HG02642 (cell line): ENCODE measurements at regions not wholly inside any gene's neighbourhood (a gene's known extent, or its start where the extent isn't known, plus 50 kb on each side); places are given as distances from the start of the nearest gene placed in this dataset.

Experiments
- ATAC-seq: cut with Tn5 transposase; IDR thresholded peaks from one replicate; pipeline ENCODE4 v1.9.1; 2021; ENCODE audit warnings: mild to moderate bottlenecking; ENCODE audit not compliant: unreplicated experiment, poor library complexity

DNA sequence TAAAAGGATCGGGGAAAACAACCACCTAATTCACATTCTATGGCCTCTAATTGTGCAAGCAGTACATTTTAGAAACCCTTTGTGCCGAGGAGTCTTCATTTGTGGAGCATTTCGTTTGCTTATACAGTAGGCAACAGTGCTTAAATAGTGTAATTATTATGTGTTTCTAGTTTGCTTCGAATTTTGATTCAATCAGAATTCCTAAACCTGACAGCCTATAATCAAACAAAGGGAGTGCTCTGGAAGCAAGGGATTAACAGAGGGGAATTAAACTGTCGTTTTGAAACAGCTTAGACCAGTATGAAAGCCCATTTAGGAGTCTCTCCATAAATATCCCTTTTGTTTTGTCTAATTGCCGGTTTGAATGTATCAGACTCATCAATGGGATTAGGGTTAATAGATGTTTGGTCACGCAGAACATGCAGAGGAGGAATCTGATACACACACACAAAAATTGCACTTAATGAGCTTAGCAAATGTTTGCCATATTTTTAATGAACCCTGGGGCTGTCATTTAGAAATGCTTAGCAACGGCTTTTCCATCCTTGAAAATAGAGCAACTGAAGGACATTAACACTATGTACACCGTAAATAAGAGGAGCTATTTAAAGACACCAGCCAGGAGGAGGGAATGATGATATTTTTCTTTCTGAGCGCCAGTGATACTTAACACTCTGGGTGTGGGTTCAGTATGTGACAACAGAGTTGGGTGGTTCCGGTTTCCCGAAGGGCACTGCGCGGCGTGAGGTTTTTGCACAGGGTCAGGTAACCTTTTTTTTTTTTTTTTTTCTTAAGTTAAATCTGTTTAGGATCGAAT lies 404.7 kb downstream of the TLE4 start:
- no peak for ATAC-seq

DNA sequence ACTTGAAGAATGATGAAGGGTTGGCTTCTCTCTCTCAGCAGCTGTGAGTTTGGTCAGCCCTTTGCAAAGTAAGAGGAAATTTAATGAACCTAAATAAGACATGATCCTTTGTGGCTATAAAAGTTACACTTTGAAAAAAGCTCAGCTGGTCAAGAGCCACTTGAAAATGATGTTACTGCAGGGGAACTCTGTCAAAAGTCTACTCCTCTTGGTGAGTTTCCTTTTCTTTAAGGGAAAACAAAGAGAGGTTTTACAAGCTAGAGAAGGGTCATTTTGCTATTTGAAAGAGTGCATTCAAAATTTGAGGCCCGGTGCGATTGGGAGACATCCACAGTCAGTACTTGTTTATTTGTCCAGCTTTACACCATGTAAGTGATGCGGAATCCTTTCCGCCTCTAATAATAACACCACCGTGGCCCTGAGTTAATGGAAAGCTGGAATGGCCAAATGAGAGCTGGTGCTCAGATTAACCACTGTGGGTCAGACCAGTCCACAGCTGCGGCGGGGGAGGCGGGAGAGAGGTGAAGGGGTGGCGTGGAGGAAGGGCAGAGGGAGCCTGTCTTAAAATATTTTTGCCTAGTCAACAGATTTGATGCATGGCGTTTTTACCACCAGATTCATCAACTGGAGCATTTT lies 404.0 kb downstream of the TLE4 start:
- ATAC-seq, result no peak

DNA sequence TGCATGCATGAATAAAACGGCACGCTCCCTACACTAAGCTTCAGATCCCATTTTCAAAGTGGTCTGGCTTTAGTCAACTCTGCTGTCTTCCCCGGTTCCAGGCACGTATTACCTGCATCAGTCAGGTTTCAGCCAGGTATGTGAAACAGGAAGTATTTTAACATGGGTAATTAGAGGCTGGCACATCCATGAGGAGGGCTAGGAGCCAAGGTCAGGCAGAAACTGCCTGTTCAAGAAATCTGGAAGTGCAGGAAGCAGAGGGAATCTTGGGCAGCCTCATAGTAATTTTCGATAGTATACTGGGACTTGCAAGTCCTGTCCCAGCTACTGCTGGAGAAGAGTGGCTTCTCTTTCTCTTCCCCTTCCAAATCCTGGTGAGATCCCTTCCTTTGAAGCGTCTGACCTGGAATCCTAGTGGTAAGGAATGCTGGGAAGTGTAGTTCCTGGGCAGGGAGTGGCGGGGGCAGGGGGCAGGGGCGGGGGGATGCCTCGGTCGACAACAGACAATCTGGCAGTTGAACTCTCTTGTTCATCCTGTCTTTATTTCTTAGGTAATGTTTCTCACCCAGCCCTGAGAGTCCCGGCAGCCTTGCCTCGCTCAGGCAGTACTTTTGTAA lies 403.1 kb downstream of the TLE4 start:
- no peak for ATAC-seq

- ATAC-seq, result no peak
Observed at GRCh38 chr9:79973627-79974026, 401.9 kb downstream of the TLE4 start.

- no peak for ATAC-seq
Observed at GRCh38 chr9:79970146-79970425, 398.3 kb downstream of the TLE4 start.

GRCh38 chr9:79969393-79970145 lies 397.8 kb downstream of the TLE4 start:
- ATAC-seq, result no peak

- no peak for ATAC-seq
Observed at GRCh38 chr9:79968533-79968932, 396.8 kb downstream of the TLE4 start.

DNA sequence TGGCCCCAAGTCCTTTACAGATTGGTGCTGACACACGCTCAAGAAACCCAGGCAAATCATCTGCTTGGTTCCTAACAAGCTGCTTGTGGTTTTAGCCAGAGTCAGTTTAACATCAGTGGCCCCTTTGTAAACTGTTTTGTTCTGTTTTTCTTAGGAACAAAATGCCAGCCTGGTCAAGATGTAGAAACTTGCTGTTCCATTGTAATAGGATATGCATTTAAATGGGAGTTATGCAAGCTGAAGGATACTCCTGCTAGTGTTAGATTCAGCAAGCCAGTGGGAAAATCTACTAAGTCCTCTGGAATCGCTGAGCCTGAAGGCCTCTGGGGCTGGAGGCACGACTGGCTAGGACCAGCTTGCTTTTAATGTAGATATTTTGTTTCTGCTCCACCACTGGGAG lies 391.1 kb downstream of the TLE4 start:
- ATAC-seq, result no peak

DNA sequence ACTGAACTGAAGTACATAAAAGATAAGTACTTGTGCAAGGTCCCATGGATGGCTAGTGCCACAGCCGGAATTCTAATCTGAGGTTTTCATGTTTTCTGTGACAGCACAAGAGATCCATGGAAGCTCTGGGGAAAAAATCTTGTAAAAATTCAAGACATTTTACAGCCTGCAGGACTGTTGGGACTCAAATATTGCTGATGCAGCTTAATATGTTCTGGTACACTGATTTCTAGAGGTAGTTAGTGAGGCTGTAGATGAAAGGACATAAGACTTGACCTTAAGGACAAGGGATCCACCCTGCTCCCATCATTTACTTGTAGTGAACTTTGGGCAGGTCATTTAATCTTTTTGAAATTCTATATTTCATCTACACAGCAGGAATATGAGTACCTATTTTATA lies 390.4 kb downstream of the TLE4 start:
- no peak for ATAC-seq

- ATAC-seq, result no peak
Observed at GRCh38 chr9:79955300-79955699, 383.5 kb downstream of the TLE4 start.

- ATAC-seq, result no peak
Observed at GRCh38 chr9:79953908-79954307, 382.1 kb downstream of the TLE4 start.

DNA sequence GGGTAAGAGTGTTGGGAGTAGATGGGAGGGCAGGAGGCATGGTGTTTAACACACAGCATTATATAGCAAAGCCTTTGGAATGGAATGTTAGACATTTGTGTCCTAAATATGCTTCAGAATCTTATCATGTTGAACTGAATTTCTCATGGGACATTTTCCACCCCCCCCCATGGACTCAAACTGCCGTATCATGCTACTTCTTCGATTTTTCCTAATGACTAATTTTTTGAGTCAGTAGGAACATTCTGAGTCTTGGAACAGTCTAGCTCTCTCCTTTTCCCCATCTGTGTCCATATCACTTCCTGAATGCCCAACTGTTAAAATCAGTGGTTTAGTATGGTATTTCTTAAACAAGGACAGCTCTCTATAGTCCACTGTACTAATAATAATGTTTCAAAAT lies 380.6 kb downstream of the TLE4 start:
- ATAC-seq, result no peak

- no peak for ATAC-seq
Observed at GRCh38 chr9:79946712-79947111, 374.9 kb downstream of the TLE4 start.

DNA sequence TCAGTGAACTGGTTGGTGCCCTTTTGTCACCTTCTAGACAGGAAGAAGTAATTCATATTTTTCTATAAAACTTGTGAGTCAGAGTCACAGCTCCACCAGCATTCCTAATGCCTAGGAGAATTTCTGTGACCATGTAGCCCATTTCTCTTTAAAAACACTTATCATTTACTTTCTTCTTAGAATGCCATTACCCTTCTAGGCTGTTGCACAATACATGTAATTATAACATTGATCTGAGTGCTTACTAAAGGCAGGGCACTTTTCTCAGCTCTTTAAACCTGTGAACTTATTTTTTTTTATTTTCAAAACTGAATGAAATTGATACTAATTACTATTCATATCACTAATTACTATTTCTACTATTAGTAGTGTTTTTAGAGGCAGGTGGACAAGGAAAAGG lies 373.7 kb downstream of the TLE4 start:
- no peak for ATAC-seq

DNA sequence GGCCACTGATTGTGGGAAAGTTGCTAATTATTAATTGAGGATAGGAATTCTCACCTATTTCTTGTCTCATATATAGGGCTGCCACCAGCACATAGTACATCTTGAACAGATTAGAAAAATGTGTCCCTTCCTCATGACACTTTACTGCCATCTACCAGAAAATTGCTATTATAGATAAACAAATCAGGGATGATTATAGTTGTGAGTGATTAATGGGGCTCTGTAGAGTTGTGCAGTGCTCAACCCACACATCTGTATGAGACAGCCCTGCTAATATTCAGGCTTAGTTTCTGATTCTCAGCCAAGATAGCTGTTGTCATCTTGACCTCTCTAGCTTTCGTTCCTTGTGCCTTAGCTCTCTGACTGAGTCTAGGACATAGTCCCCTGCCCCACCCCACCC lies 373.3 kb downstream of the TLE4 start:
- ATAC-seq, result no peak

GRCh38 chr9:79940919-79941318 lies 369.2 kb downstream of the TLE4 start:
- ATAC-seq, result no peak

GRCh38 chr9:79939819-79940218 lies 368.1 kb downstream of the TLE4 start:
- no peak for ATAC-seq

GRCh38 chr9:79936336-79936735 lies 364.6 kb downstream of the TLE4 start:
- no peak for ATAC-seq

- no peak for ATAC-seq
Observed at GRCh38 chr9:79929285-79929684, 357.5 kb downstream of the TLE4 start.

DNA sequence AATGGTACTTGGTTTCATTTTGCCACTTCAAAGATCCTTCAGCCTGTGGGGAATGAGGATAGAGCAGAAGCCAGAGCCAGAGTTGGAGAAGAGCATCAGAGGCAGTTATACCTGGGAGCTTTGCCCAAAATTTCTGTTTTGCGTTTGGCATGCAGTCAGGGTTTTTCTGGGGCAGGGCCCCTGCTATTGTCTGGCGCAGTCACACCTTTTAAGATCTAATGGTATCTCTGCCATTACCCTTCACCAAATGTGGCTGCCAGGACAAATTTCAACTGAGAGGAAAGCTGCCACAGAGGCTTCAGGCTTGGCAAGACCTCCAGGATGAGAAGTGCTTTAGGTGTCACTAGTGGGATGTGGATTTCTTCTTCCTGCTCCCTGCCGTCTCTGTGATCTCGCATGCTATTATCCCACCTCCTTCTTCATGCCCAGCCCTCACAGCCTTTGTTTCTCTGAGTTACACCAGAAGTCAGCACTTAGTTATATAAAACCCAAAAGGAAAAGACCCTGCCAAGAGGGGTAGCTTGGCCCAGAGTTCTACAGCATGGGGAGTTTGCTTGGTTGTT lies 357.0 kb downstream of the TLE4 start:
- no peak for ATAC-seq

- no peak for ATAC-seq
Observed at GRCh38 chr9:79925326-79925725, 353.6 kb downstream of the TLE4 start.
